Thoracic aorta (tissue), 2 donors: ENCODE measurements at regions not wholly inside any gene's neighbourhood (a gene's known extent, or its start where the extent isn't known, plus 50 kb on each side); places are given as distances from the start of the nearest gene placed in this dataset.
"Not testable (repeated sequence)": the region's sequence is repeated elsewhere in the genome, so short reads cannot be mapped to it uniquely, and the experiment has no call there.

Source experiments
- ATAC-seq: fragments of 150-250 bp; one replicate; pipeline ENCODE4 v1.8.0; 2017; ENCODE audit warnings: low read depth; ENCODE audit not compliant: insufficient number of reproducible peaks, low FRiP score
- DNase-seq: peaks from one replicate; pipeline ENCODE4 v3.0.0-alpha.2; 2020; ENCODE audit warnings: low spot score
- H3K27ac ChIP-seq, 2 donors: fragments of 200-600 bp; sonication (generic); 1 replicate in 1 of 2; 2 replicates in 1 of 2; pipeline ENCODE4 v1.5.1; 2016; ENCODE audit warnings: mild to moderate bottlenecking in 2 of 2, moderate library complexity in 2 of 2
- H3K27me3 ChIP-seq: fragments of 200-600 bp; sonication (generic); replicated peaks from 2 replicates; pipeline ENCODE4 v1.6.0; 2016; ENCODE audit warnings: mild to moderate bottlenecking; ENCODE audit not compliant: insufficient read depth
- H3K36me3 ChIP-seq: fragments of 200-600 bp; sonication (generic); one replicate; pipeline ENCODE4 v1.5.1; 2016
- H3K4me1 ChIP-seq, 2 donors: fragments of 200-600 bp; sonication (generic); 1 replicate in 1 of 2; 2 replicates in 1 of 2; pipeline versions ENCODE4 v1.5.1 to v1.6.0; 2016; ENCODE audit warnings: low read depth in 2 of 2, mild to moderate bottlenecking in 1 of 2; ENCODE audit not compliant: control insufficient read depth in 1 of 2
- H3K4me3 ChIP-seq: fragments of 200-600 bp; sonication (generic); 2 replicates; pipeline ENCODE4 v1.5.1; 2016; ENCODE audit warnings: mild to moderate bottlenecking
- H3K9me3 ChIP-seq: fragments of 200-600 bp; sonication (generic); 2 replicates; pipeline ENCODE4 v1.5.1; 2016
- TF ChIP-seq, protein P1 (sequence below): fragments of 200-600 bp; sonication (generic); IDR thresholded peaks from one replicate; pipeline ENCODE4 v1.5.1; 2019; ENCODE audit warnings: antibody characterized with exemption

DNA sequence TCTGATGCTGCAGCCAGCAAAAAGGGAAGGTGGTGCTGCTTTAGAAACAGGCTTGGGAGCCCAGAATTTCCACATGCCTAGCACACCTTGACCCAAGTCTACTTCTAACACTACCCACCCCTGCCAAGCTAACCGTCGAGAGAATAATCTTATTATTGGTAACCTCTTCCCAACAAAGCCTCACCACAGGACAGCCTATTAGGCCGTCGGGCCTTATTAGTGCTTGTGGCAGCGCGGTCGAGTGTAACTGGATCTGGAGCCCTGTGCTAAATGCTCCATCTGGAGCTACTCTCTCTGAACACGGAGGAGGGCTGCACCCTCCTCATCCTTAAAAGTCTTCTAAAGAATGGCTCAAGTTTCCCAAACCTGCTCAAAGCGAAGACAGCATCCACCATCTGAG lies 165.5 kb upstream of the NFIA start:
- Histone ChIP-seq H3K9me3 (no peaks in the 10 kb centered on the region), H3K27ac (no peak overlapping the region), H3K4me3 (no peak overlapping the region), H3K36me3 (no peaks in the 10 kb centered on the region), H3K4me1 (peaks cover 0 to 7% of the 10 kb centered on the region in 2 donors), H3K27me3 (no peaks in the 10 kb centered on the region)
- DNase-seq: no peak
- no peak for ATAC-seq
- TF ChIP-seq, protein P1, sequence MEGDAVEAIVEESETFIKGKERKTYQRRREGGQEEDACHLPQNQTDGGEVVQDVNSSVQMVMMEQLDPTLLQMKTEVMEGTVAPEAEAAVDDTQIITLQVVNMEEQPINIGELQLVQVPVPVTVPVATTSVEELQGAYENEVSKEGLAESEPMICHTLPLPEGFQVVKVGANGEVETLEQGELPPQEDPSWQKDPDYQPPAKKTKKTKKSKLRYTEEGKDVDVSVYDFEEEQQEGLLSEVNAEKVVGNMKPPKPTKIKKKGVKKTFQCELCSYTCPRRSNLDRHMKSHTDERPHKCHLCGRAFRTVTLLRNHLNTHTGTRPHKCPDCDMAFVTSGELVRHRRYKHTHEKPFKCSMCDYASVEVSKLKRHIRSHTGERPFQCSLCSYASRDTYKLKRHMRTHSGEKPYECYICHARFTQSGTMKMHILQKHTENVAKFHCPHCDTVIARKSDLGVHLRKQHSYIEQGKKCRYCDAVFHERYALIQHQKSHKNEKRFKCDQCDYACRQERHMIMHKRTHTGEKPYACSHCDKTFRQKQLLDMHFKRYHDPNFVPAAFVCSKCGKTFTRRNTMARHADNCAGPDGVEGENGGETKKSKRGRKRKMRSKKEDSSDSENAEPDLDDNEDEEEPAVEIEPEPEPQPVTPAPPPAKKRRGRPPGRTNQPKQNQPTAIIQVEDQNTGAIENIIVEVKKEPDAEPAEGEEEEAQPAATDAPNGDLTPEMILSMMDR: no peak

DNA sequence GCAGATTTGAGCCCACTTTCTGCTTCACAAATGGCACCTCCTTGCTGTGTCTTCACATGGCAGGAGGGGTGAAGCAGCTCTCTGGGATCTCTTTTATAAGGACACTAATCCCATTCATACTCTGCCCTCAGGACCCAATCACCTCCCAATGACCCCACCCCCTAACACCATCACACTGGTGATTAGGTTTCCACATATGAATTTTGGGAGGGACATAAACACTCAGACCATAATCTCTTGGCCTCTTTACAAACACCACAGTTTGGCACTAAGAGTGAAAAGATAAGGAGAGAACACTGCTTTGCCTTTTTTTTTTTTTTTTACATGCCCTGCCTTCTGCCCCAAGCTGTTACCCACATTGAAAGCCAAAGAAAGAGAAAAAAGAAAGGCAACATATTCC lies 166.2 kb upstream of the NFIA start:
- H3K4me3 ChIP-seq: no peak overlapping the region
- no peaks in the 10 kb centered on the region for H3K4me1 ChIP-seq
- no peak overlapping the region for H3K27ac ChIP-seq
- no peaks in the 10 kb centered on the region for H3K27me3 ChIP-seq
- TF ChIP-seq, protein P1: no peak
- ATAC-seq (no peak), DNase-seq (no peak)
- H3K36me3 ChIP-seq: no peaks in the 10 kb centered on the region
- H3K9me3 ChIP-seq: no peaks in the 10 kb centered on the region

DNA sequence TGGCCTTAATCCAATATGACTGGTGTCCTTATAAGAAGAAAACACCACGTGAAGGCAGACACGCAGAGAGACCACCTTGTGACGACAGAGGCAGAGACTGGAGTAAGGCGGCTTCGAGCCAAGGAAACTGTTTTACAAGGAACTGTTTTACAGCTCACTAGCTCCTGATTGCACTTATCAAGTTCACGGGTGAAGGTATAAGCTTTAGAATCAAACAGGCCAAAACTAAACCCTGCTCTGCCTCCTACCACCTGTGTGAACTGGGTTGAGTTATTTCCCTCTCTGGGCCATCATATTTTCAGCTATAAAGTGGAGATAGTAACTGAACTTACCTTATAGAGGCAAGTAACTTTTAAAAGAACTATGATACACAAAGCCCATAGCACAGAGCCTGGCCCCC lies 166.9 kb upstream of the NFIA start:
- no peaks in the 10 kb centered on the region for H3K27me3 ChIP-seq
- H3K36me3 ChIP-seq: no peaks in the 10 kb centered on the region
- no peak for ATAC-seq
- TF ChIP-seq, protein P1: no peak
- no peak for DNase-seq
- no peak overlapping the region for H3K4me3 ChIP-seq
- H3K27ac ChIP-seq: no peak overlapping the region
- H3K4me1 ChIP-seq: no peaks in the 10 kb centered on the region
- H3K9me3 ChIP-seq: no peaks in the 10 kb centered on the region

DNA sequence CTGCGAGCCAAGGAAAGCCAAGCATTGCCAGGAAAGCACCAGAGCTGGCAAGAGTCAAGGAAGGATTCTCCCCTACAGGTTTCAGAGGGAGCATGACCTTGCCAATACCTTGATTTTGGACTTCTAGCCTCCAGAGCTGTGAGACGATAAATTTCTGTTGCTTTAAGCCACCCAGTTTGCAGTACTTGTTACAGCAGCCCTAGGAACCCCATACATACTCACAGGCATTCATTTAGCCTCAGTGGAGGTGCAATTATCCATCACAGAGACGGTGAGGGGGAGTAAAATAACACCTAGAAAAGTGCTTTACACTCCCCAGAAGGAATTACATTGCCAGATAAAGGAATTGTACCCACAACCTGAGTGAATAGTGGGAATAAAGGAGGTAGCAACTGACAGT lies 167.4 kb upstream of the NFIA start:
- Histone ChIP-seq H3K27me3 (no peaks in the 10 kb centered on the region), H3K36me3 (no peaks in the 10 kb centered on the region), H3K27ac (no peak overlapping the region), H3K9me3 (no peaks in the 10 kb centered on the region), H3K4me1 (no peaks in the 10 kb centered on the region), H3K4me3 (no peak overlapping the region)
- TF ChIP-seq, protein P1: no peak
- DNase-seq: no peak
- no peak for ATAC-seq

DNA sequence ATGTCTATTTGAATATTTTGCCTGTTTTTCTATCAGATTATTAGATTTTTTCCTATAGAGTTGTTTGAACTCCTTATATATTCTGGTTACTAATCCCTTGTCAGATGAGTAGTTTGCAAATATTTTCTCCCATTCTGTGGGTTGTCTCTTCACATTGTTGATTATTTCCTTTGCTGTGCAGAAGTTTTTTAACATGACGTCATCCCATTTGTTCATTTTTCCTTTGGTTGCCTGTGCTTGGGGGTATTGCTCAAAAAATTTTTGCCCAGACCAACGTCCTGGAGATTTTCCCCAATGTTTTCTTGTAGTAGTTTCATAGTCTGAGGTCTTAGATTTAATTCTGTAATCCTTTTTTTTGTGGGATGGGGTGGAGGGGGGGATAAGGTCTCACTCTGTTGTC lies 168.7 kb upstream of the NFIA start:
- not testable (repeated sequence) for H3K4me3 ChIP-seq, H3K9me3 ChIP-seq, ATAC-seq, DNase-seq, H3K4me1 ChIP-seq, H3K27ac ChIP-seq, H3K36me3 ChIP-seq, H3K27me3 ChIP-seq

DNA sequence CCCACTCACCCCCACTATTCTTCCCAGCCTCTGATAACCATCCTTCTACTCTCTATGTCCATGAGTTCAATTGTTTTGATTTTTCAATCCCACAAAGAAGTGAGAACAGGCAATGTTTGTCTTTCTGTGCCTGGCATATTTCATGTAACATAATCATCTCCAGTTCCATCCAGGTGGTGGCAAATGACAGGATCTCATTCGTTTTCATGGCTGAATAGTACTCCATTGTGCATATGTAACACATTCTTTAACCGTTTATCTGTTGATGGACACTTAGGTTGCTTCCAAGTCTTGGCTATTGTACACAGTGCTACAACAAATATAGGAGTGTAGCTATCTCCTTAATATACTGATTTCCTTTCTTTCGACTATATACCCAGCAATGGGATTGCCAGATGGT lies 169.3 kb upstream of the NFIA start:
- ATAC-seq: no peak
- TF ChIP-seq, protein P1: no peak
- Histone ChIP-seq H3K27me3 (no peaks in the 10 kb centered on the region), H3K4me1 (no peaks in the 10 kb centered on the region), H3K4me3 (no peak overlapping the region), H3K27ac (no peak overlapping the region), H3K36me3 (no peaks in the 10 kb centered on the region), H3K9me3 (no peaks in the 10 kb centered on the region)
- DNase-seq: no peak
